ENCODE measurements at regions not wholly inside any gene's neighbourhood (a gene's known extent, or its start where the extent isn't known, plus 50 kb on each side); places are given as distances from the start of the nearest gene placed in this dataset.

GRCh38 chr14:58941629-58942028 is 246.8 kb upstream of the DAAM1 start:
- no peak for TF ChIP-seq CTCF (IDR thresholded peaks at IDR 0.05)

DNA sequence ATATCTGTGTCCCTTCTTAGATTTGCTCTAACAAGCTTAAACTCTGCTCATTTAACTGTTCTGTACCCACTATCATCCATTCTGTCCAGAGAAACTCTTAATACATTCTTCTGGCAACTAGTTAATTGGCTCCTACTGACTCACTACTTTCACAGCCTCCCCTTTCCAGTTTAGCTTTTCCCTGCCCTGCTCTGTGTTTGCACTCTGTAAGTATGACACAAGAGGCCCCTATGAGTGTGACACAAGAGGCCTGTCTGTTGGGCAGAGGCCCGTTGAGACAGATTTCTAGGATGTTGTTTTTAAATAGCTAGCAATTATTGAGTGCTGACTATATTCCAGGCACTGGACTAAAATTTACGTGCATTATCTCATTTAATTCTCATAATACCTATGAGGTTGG is 246.0 kb upstream of the DAAM1 start:
- no peak for TF ChIP-seq CTCF (IDR thresholded peaks at IDR 0.05)

DNA sequence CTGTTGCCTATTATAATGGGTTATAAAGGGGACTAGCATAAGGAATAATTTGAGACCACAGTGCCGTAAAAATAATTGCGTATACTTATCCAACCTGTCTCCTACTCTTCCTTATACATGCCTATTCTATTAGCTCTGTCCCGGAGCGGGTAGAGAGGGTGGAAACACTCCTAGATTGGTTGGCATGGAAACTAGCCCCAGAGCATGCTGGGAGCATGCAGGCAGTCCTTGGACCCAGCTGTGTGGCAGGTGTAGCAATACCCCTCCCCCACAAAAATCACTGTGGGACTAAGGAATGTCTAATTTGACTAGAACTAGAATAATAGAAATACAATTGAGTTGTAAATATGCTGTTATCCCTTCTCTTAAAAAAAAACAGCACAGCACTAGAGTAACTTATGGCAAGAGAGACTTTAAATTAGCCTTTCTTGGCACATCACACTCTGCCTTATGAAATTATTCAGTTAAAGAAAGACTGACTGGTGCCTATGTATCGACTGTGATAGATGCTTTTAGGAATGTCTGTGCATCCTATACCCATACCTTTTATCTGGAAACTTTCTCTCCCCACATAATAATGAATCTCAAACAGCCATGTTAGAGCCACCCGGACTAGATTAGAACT is 244.0 kb upstream of the DAAM1 start:
- no peak for TF ChIP-seq CTCF (IDR thresholded peaks at IDR 0.05)

- TF ChIP-seq CTCF (IDR thresholded peaks at IDR 0.05), result no peak
Measured at GRCh38 chr14:58944968-58945356, 243.5 kb upstream of the DAAM1 start.

- TF ChIP-seq CTCF (IDR thresholded peaks at IDR 0.05), result no peak
Measured at GRCh38 chr14:58946431-58946830, 242.0 kb upstream of the DAAM1 start.

GRCh38 chr14:58947156-58947555 is 241.3 kb upstream of the DAAM1 start:
- TF ChIP-seq CTCF (IDR thresholded peaks at IDR 0.05), result no peak

- no peak; the same call in 1 of the 2 replicates for TF ChIP-seq CTCF (IDR thresholded peaks at IDR 0.05)
Measured at GRCh38 chr14:58947814-58948445, 240.5 kb upstream of the DAAM1 start.

Data from LNCAP (cell line).